Bronchial epithelial cell (primary cell): ENCODE measurements at regions not wholly inside any gene's neighbourhood (a gene's known extent, or its start where the extent isn't known, plus 50 kb on each side); places are given as distances from the start of the nearest gene placed in this dataset.

Experiments
- DNase-seq: peaks from one replicate; pipeline ENCODE4 v3.0.0-alpha.2; 2010; ENCODE audit warnings: low read depth
- FAIRE-seq: peaks from 2 replicates; lab custom pipeline; 2011; peaks lifted over from hg19 to GRCh38; lab: Jason Lieb, UNC
- H3K27me3 ChIP-seq: 2 replicates; pipeline ENCODE4 v1.5.1; 2011; ENCODE audit warnings: low read length; ENCODE audit not compliant: control insufficient read depth, insufficient read depth
- H3K36me3 ChIP-seq: 2 replicates; pipeline ENCODE4 v1.5.1; 2011; ENCODE audit warnings: low read length; ENCODE audit not compliant: control insufficient read depth, insufficient read depth
- H3K4me3 ChIP-seq: 2 replicates; pipeline ENCODE4 v1.5.1; 2011; ENCODE audit warnings: mild to moderate bottlenecking, low read depth, low read length, control low read depth
- TF ChIP-seq, protein P1 (sequence below): IDR thresholded peaks from 2 replicates; pipeline ENCODE4 v1.5.1; 2011; ENCODE audit warnings: mild to moderate bottlenecking, moderate library complexity, low read length, control low read depth, inconsistent platforms; ENCODE audit not compliant: insufficient read depth, severe bottlenecking

DNA sequence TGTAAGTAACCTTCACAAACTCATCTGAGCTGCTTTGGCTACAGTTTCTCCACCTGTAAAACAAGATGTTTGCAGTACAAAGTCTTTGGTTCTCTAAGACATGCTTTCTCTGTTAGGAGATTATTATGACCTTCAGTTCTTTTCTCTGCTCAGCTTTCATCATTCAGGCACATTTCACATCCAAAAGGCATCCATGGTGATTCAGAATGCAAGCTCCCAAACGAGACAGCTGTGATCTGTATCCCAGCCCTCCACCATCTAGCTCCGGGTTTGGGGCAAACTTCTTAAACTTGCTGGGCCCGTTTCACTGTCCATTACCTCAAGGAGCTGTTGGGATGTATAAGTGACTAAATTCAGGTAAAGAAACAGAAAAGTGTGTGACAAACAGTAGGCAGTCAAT, 95.8 kb upstream of the COL1A2 start:
- DNase-seq: peak; percentile 15
- FAIRE-seq: no peak
- H3K36me3 ChIP-seq: no peaks in the 10 kb centered on the region

DNA sequence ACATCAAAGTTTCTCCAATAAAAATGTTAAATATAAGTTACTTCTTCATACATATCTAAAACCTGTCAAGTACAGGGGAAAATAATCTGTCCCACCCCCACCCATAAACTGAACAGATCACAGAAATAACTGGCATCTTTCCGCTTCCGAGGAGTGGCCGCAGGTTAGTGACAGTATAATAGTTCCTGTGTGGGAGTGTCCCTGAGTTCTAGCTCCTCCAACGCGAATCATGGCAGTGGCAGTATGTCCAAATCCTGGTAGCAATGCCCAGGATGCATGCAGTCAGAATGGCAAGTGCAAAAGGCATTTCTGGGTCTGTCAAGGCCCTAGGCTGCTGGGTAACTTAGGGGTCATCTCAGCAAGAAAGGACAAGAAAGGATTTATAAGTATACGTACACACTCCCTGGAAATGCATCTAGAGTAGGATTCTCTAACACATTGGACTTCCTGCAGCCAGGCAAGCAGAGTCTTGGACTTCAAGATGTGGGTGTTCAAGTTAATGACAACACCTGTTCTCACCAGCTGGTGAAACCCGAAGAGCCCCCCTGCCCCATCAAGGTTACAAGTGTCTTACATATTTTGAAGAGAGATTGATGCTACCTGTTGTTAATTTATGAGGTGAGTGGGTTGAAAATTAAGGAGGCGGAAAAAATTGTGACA, 94.4 kb upstream of the COL1A2 start:
- TF ChIP-seq, protein P1, sequence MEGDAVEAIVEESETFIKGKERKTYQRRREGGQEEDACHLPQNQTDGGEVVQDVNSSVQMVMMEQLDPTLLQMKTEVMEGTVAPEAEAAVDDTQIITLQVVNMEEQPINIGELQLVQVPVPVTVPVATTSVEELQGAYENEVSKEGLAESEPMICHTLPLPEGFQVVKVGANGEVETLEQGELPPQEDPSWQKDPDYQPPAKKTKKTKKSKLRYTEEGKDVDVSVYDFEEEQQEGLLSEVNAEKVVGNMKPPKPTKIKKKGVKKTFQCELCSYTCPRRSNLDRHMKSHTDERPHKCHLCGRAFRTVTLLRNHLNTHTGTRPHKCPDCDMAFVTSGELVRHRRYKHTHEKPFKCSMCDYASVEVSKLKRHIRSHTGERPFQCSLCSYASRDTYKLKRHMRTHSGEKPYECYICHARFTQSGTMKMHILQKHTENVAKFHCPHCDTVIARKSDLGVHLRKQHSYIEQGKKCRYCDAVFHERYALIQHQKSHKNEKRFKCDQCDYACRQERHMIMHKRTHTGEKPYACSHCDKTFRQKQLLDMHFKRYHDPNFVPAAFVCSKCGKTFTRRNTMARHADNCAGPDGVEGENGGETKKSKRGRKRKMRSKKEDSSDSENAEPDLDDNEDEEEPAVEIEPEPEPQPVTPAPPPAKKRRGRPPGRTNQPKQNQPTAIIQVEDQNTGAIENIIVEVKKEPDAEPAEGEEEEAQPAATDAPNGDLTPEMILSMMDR: no peak
- no peaks in the 10 kb centered on the region for H3K27me3 ChIP-seq
- FAIRE-seq (no peak), DNase-seq (no peak)
- H3K4me3 ChIP-seq: no peak overlapping the region
- no peaks in the 10 kb centered on the region for H3K36me3 ChIP-seq

More for the DNA sequence above, 95.8 kb upstream of the COL1A2 start:
- Histone ChIP-seq H3K4me3 (no peak overlapping the region), H3K27me3 (no peaks in the 10 kb centered on the region)
- TF ChIP-seq, protein P1: no peak

DNA sequence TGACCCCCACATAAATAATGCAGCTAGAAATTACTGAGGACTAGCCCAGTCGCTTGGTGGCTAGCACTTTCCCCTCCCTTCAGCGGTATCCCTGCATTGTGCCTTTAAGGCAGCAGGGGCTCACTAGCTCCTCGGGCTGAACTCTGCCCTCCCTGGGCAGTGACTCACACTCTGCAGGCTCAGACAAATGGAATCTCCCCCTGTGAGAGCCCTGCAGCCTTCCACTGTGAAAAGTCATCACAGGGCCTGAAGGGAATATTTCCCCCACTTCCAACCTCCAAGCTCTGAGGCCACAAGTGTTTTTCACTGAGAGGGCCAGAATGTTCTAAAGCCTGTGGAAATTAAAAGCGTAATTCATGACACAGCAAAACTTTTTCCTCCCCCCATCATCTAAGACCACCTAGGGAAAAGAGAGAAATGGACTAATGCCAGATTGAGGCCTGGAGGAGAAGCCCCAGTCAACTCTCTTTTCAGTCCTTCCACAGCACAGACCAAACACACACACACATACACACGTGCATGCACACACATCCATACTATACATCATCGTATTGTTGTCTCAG, 93.6 kb upstream of the COL1A2 start:
- Histone ChIP-seq H3K36me3 (no peaks in the 10 kb centered on the region), H3K27me3 (no peaks in the 10 kb centered on the region), H3K4me3 (no peak overlapping the region)
- FAIRE-seq: no peak
- peak; percentile 92 for DNase-seq
- TF ChIP-seq, protein P1: no peak

DNA sequence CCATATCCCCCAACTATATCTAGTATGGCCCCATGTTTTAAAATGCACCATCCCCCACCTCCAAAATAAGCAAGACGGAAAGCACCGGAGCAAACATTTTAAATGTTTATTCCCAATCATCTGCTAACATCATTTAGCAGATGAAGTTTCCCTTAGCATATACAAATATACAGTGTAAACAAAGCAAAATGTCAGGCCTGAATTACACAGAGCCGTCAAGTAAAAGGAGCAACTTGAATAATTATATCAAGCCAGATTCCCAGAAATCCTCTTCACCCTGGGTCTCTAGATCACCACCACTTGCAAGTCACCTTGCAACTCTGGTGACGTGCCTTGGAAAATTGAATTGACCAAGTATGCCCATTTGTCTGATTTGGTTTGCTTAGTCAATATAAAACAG, 91.6 kb upstream of the COL1A2 start:
- TF ChIP-seq, protein P1: no peak
- Histone ChIP-seq H3K27me3 (no peaks in the 10 kb centered on the region), H3K36me3 (no peaks in the 10 kb centered on the region), H3K4me3 (no peak overlapping the region)
- no peak for DNase-seq
- no peak for FAIRE-seq

DNA sequence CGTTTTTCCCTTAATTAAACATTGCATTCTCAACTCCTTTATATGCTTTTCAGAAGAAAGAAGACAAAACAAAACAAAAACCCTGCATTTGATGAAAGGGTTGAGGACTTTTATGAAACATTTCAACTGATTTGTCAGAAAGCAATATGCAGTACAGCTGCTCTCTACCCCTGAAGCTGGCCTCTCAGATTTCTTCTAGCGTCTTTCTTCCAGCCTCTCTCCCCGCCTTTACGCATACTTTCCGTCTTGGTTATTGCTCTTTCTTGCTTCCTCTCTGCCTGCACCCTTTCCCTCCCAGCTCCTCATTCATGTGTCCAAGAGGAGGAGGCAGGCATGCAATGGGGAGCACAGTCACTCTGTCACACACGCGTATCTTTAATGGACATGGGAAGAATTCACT, 91.0 kb upstream of the COL1A2 start:
- DNase-seq (no peak), FAIRE-seq (no peak)
- H3K27me3 ChIP-seq: no peaks in the 10 kb centered on the region
- H3K36me3 ChIP-seq: no peaks in the 10 kb centered on the region
- TF ChIP-seq, protein P1: no peak
- H3K4me3 ChIP-seq: no peak overlapping the region
